ENCODE measurements at regions not wholly inside any gene's neighbourhood (a gene's known extent, or its start where the extent isn't known, plus 50 kb on each side); places are given as distances from the start of the nearest gene placed in this dataset.

DNA sequence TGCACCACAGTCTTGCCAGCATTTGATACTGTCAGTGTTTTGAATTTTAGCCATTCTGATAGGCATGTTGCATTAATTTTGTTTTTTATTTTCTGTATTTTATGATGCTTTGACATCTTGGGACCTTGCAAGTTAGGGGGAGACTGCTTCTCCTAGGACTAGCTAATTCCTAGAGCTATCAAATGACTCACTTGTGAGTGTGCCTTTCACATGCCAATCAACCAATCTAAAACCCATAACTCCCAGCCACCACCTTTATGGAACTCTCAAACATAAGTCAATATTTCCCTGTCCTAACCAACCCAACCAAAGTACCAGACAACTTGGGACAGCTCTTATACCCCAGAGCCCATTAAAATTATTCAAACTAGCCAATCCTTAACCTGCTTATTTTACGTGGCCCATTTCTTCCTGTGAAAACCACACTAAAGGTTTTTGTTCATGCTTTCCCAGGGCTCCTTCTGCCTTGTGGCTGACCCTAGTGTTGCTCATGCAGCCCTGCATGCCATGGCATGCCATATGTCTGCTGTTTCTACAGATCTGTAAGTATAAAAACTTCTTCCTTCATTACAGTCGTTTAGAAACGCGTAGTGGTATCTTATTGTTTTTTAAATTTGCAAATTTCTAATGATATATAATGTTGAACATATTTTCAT is 230.1 kb downstream of the GPD2 start:
- Histone ChIP-seq H3K27ac (ENCODE audit: low read depth in 1 of 2, low read length in 1 of 2) (no peak overlapping the region), H3K36me3 (ENCODE audit: control insufficient read depth in 4 of 4, insufficient read depth in 4 of 4, low read length in 4 of 4) (no peaks in the 10 kb centered on the region), H3K9me3 (ENCODE audit: control insufficient read depth in 4 of 4, insufficient read depth in 3 of 4, low read length in 3 of 4) (peaks cover 0 to 5% (median 3%) of the 10 kb centered on the region in 4 donors), H3K27me3 (ENCODE audit: control insufficient read depth in 3 of 3, insufficient read depth in 3 of 3, low read length in 2 of 3) (no peaks in the 10 kb centered on the region), H3K9ac (ENCODE audit: insufficient read depth in 1 of 2, low read length in 2 of 2) (no peak overlapping the region), H3K4me1 (ENCODE audit: control insufficient read depth in 5 of 5, insufficient read depth in 5 of 5, low read length in 5 of 5) (no peaks in the 10 kb centered on the region), H3K4me3 (no peak overlapping the region)
- no peak for DNase-seq
- WGBS, 2 donors: 89 to 92% methylated on average over 4 of the region's 4 CpGs
- TF ChIP-seq, protein P1, sequence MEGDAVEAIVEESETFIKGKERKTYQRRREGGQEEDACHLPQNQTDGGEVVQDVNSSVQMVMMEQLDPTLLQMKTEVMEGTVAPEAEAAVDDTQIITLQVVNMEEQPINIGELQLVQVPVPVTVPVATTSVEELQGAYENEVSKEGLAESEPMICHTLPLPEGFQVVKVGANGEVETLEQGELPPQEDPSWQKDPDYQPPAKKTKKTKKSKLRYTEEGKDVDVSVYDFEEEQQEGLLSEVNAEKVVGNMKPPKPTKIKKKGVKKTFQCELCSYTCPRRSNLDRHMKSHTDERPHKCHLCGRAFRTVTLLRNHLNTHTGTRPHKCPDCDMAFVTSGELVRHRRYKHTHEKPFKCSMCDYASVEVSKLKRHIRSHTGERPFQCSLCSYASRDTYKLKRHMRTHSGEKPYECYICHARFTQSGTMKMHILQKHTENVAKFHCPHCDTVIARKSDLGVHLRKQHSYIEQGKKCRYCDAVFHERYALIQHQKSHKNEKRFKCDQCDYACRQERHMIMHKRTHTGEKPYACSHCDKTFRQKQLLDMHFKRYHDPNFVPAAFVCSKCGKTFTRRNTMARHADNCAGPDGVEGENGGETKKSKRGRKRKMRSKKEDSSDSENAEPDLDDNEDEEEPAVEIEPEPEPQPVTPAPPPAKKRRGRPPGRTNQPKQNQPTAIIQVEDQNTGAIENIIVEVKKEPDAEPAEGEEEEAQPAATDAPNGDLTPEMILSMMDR (IDR thresholded peaks at IDR 0.05; ENCODE audit: control extremely low read depth, extremely low read depth): no peak
- no peak for ATAC-seq (ENCODE audit: insufficient read depth, low FRiP score)

DNA sequence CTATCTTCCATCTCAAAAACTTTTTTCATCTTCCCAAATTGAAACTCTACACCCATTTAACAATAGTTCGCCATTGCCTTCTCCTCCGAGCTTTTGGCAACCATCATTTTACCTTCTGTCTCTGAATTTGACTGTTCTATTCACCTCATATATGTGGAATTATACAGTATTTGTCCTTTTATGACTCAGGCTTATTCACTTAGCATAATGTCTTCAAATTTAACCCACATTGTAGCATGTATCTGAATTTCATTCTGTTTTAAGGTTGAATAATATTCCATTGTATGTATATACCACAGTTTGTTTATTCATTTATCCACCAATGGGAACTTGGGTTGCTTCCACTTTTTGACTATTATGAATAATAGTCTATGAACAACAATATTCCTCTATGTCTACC is 233.9 kb downstream of the GPD2 start:
- 92 to 97% methylated on average over 2 of the region's 2 CpGs for WGBS, 2 donors
- Histone ChIP-seq H3K27ac (ENCODE audit: low read depth in 1 of 2, low read length in 1 of 2) (no peak overlapping the region), H3K36me3 (ENCODE audit: control insufficient read depth in 4 of 4, insufficient read depth in 4 of 4, low read length in 4 of 4) (no peaks in the 10 kb centered on the region), H3K9me3 (ENCODE audit: control insufficient read depth in 4 of 4, insufficient read depth in 3 of 4, low read length in 3 of 4) (peaks cover 0 to 5% (median 3%) of the 10 kb centered on the region in 4 donors), H3K27me3 (ENCODE audit: control insufficient read depth in 3 of 3, insufficient read depth in 3 of 3, low read length in 2 of 3) (no peaks in the 10 kb centered on the region), H3K4me3 (no peak overlapping the region), H3K4me1 (ENCODE audit: control insufficient read depth in 5 of 5, insufficient read depth in 5 of 5, low read length in 5 of 5) (no peaks in the 10 kb centered on the region), H3K9ac (ENCODE audit: insufficient read depth in 1 of 2, low read length in 2 of 2) (no peak overlapping the region)
- ATAC-seq (ENCODE audit: insufficient read depth, low FRiP score): no peak
- DNase-seq: no peak
- TF ChIP-seq, protein P1 (IDR thresholded peaks at IDR 0.05; ENCODE audit: control extremely low read depth, extremely low read depth): no peak

- no peak overlapping the region for H3K4me3 ChIP-seq
- no peaks in the 10 kb centered on the region for H3K27me3 ChIP-seq (ENCODE audit: control insufficient read depth in 3 of 3, insufficient read depth in 3 of 3, low read length in 2 of 3)
- DNase-seq: no peak
- no peak overlapping the region for H3K27ac ChIP-seq (ENCODE audit: low read depth in 1 of 2, low read length in 1 of 2)
- 63 to 64% methylated on average over 6 of the region's 6 CpGs for WGBS, 2 donors
- no peaks in the 10 kb centered on the region for H3K4me1 ChIP-seq (ENCODE audit: control insufficient read depth in 5 of 5, insufficient read depth in 5 of 5, low read length in 5 of 5)
- H3K36me3 ChIP-seq (ENCODE audit: control insufficient read depth in 4 of 4, insufficient read depth in 4 of 4, low read length in 4 of 4): no peaks in the 10 kb centered on the region
- ATAC-seq (ENCODE audit: insufficient read depth, low FRiP score): no peak
- no peak overlapping the region for H3K9ac ChIP-seq (ENCODE audit: insufficient read depth in 1 of 2, low read length in 2 of 2)
- TF ChIP-seq, protein P1 (IDR thresholded peaks at IDR 0.05; ENCODE audit: control extremely low read depth, extremely low read depth): no peak
- H3K9me3 ChIP-seq (ENCODE audit: control insufficient read depth in 4 of 4, insufficient read depth in 3 of 4, low read length in 3 of 4): peaks cover 0 to 5% (median 3%) of the 10 kb centered on the region in 4 donors
Observed at GRCh38 chr2:156671706-156672361, 235.7 kb downstream of the GPD2 start.

All from lung (tissue), 11 donors.